K562 (cell line): ENCODE measurements at regions not wholly inside any gene's neighbourhood (a gene's known extent, or its start where the extent isn't known, plus 50 kb on each side); places are given as distances from the start of the nearest gene placed in this dataset.

Experiments
- ELF1 ChIP-seq: fragments of 200-800 bp; sonication (Bioruptor generic); IDR thresholded peaks from 2 replicates; pipeline ENCODE4 v1.6.1; 2016; ENCODE audit warnings: missing genetic modification characterization, missing compliant biosample characterization
- KLF13 ChIP-seq: fragments of 450-650 bp; IDR thresholded peaks from 2 replicates; pipeline ENCODE4 v1.6.1; 2016; ENCODE audit warnings: missing genetic modification characterization, low read depth, mild to moderate bottlenecking, missing compliant biosample characterization, moderate library complexity, borderline replicate concordance
- NFATC3 ChIP-seq: fragments of 450-650 bp; IDR thresholded peaks from 2 replicates; pipeline ENCODE4 v1.6.1; 2017; ENCODE audit warnings: mild to moderate bottlenecking
- TAF1 ChIP-seq: IDR thresholded peaks from 2 replicates; pipeline ENCODE4 v1.6.1; 2011; ENCODE audit warnings: mild to moderate bottlenecking, low read length, moderate library complexity; ENCODE audit not compliant: insufficient read depth, control insufficient read depth, severe bottlenecking; ENCODE audit errors: extremely low read depth
- XRCC3 ChIP-seq: fragments of 450-650 bp; IDR thresholded peaks from 2 replicates; pipeline ENCODE4 v1.6.1; 2017; ENCODE audit warnings: mild to moderate bottlenecking, moderate library complexity
- ZNF165 ChIP-seq: fragments of 250-450 bp; sonication (Bioruptor Pico); IDR thresholded peaks from 2 replicates; pipeline ENCODE4 v1.4.0; 2020; ENCODE audit warnings: borderline replicate concordance
- ZNF699 ChIP-seq: fragments of 250-450 bp; sonication (Bioruptor Pico); IDR thresholded peaks from 2 replicates; pipeline ENCODE4 v1.8.0; 2021; ENCODE audit warnings: mild to moderate bottlenecking, moderate library complexity; ENCODE audit not compliant: insufficient replicate concordance
- TF ChIP-seq, protein P1 (sequence below): fragments of 250-450 bp; sonication (Bioruptor Pico); IDR thresholded peaks from 2 replicates; pipeline ENCODE4 v1.5.0; 2022; ENCODE audit warnings: mild to moderate bottlenecking
- TF ChIP-seq, protein P2 (sequence below): fragments of 200-400 bp; formaldehyde crosslinking; IDR thresholded peaks from 2 replicates; pipeline ENCODE4 v1.6.1; 2017; ENCODE audit warnings: mild to moderate bottlenecking, low read depth, low read length, moderate library complexity

DNA sequence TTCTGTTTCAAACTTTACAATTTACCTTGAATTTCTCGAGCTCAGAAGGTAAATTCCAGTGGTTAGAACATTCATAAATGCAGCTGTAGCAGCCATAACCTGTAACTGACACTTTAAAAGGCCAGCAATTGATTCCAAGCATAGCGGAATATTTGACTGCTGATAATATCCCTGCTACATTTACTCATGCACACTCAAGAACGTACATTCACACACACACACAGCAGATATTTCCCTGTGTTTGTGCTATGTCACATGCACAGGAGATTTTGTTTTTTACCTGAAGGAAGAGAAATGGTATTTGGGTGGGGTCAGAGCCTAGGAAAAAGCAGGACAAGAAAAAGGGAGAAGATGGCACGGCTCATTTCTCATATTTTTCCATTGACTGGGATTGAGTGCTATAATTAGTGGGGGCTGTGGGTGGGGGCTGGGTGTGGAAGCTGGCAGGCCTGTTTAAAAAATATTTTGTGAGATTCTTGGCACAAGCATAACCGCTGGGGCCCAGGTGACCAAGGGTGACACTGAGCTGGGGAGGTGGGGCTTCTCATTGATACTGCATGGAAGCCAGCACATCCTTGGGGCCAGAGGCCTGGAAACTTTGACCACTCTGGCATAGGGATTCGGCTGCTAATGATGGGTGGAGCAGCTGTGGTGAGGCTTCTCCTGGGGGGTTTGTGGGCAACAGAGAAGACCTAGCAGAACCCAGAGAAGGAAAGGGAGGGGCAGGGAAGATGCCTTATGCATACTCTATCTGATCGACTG lies 88.9 kb upstream of the TPRG1 start (continued):
- TF ChIP-seq, protein P1, sequence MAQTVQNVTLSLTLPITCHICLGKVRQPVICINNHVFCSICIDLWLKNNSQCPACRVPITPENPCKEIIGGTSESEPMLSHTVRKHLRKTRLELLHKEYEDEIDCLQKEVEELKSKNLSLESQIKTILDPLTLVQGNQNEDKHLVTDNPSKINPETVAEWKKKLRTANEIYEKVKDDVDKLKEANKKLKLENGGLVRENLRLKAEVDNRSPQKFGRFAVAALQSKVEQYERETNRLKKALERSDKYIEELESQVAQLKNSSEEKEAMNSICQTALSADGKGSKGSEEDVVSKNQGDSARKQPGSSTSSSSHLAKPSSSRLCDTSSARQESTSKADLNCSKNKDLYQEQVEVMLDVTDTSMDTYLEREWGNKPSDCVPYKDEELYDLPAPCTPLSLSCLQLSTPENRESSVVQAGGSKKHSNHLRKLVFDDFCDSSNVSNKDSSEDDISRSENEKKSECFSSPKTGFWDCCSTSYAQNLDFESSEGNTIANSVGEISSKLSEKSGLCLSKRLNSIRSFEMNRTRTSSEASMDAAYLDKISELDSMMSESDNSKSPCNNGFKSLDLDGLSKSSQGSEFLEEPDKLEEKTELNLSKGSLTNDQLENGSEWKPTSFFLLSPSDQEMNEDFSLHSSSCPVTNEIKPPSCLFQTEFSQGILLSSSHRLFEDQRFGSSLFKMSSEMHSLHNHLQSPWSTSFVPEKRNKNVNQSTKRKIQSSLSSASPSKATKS, result no peak
- TF ChIP-seq KLF13 (no peak), XRCC3 (no peak), NFATC3 (no peak), TAF1 (no peak), ELF1 (no peak), ZNF165 (no peak), ZNF699 (CRISPR knock-in tag) (no peak)
- TF ChIP-seq, protein P2, sequence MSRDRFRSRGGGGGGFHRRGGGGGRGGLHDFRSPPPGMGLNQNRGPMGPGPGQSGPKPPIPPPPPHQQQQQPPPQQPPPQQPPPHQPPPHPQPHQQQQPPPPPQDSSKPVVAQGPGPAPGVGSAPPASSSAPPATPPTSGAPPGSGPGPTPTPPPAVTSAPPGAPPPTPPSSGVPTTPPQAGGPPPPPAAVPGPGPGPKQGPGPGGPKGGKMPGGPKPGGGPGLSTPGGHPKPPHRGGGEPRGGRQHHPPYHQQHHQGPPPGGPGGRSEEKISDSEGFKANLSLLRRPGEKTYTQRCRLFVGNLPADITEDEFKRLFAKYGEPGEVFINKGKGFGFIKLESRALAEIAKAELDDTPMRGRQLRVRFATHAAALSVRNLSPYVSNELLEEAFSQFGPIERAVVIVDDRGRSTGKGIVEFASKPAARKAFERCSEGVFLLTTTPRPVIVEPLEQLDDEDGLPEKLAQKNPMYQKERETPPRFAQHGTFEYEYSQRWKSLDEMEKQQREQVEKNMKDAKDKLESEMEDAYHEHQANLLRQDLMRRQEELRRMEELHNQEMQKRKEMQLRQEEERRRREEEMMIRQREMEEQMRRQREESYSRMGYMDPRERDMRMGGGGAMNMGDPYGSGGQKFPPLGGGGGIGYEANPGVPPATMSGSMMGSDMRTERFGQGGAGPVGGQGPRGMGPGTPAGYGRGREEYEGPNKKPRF, result no peak
